GM19023 (cell line): ENCODE measurements at regions not wholly inside any gene's neighbourhood (a gene's known extent, or its start where the extent isn't known, plus 50 kb on each side); places are given as distances from the start of the nearest gene placed in this dataset.

ENCODE experiments used
- ATAC-seq: cut with Tn5 transposase; IDR thresholded peaks from one replicate; pipeline ENCODE4 v1.9.1; 2021; ENCODE audit warnings: mild to moderate bottlenecking, moderate library complexity; ENCODE audit not compliant: unreplicated experiment

- no peak for ATAC-seq
Measured at GRCh38 chr14:97413966-97414717, 617.0 kb downstream of the VRK1 start.

GRCh38 chr14:97414718-97415098 is 617.5 kb downstream of the VRK1 start:
- ATAC-seq = no peak

GRCh38 chr14:97415907-97416306 is 618.7 kb downstream of the VRK1 start:
- no peak for ATAC-seq

GRCh38 chr14:97416550-97416949 is 619.4 kb downstream of the VRK1 start:
- ATAC-seq = no peak

- ATAC-seq = no peak
Measured at GRCh38 chr14:97417331-97417730, 620.1 kb downstream of the VRK1 start.

GRCh38 chr14:97420211-97420610 is 623.0 kb downstream of the VRK1 start:
- no peak for ATAC-seq

GRCh38 chr14:97426776-97427175 is 629.6 kb downstream of the VRK1 start:
- ATAC-seq = no peak

GRCh38 chr14:97428808-97429440 is 631.7 kb downstream of the VRK1 start:
- ATAC-seq = no peak

- no peak for ATAC-seq
Measured at GRCh38 chr14:97432586-97432985, 635.4 kb downstream of the VRK1 start.

GRCh38 chr14:97441740-97442362 is 644.7 kb downstream of the VRK1 start:
- ATAC-seq = no peak

- no peak for ATAC-seq
Measured at GRCh38 chr14:97442363-97442762, 645.2 kb downstream of the VRK1 start.

GRCh38 chr14:97443412-97443811 is 646.2 kb downstream of the VRK1 start:
- ATAC-seq = no peak

- ATAC-seq = no peak
Measured at GRCh38 chr14:97444248-97444647, 647.1 kb downstream of the VRK1 start.

GRCh38 chr14:97445367-97445766 is 648.2 kb downstream of the VRK1 start:
- ATAC-seq = no peak

- no peak for ATAC-seq
Measured at GRCh38 chr14:97446087-97446486, 648.9 kb downstream of the VRK1 start.

- ATAC-seq = no peak
Measured at GRCh38 chr14:97452314-97452713, 655.1 kb downstream of the VRK1 start.

- ATAC-seq = no peak
Measured at GRCh38 chr14:97453991-97454390, 656.8 kb downstream of the VRK1 start.

- ATAC-seq = no peak
Measured at GRCh38 chr14:97456462-97456861, 659.3 kb downstream of the VRK1 start.

- no peak for ATAC-seq
Measured at GRCh38 chr14:97456958-97457357, 659.8 kb downstream of the VRK1 start.

GRCh38 chr14:97457575-97458085 is 660.4 kb downstream of the VRK1 start:
- ATAC-seq = no peak

GRCh38 chr14:97458255-97458654 is 661.1 kb downstream of the VRK1 start:
- ATAC-seq = no peak
